ENCODE measurements at regions not wholly inside any gene's neighbourhood (a gene's known extent, or its start where the extent isn't known, plus 50 kb on each side); places are given as distances from the start of the nearest gene placed in this dataset.

DNA sequence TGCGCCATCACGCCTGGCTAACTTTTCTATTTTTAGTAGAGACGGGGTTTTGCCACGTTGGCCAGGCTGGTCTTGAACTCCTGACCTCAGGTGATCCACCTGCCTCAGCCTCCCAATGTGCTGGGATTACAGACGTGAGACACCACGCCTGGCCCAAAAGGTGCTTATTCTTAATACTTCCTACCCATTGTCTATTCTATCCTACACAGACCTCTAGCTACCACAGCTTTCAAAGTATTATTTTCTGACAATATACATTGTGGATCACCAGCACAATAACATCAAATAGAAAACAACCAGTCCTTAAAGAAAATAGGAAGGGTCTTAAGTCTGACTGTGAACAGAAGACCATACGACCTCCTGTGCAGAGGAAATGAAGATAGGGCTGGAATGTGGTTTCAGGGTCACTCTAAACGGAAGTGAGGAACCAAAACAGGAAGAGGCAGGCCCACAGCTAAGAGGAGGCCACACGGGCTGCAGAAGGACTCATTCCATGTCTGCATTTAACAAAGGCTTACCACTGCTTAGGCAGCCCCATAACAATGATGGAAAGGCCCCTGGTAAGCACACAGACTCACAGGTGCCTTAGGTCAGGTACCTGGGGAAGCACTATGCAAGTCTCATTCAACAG is 115.2 kb downstream of the ZFAND4 start:
- TF ChIP-seq, protein P1, sequence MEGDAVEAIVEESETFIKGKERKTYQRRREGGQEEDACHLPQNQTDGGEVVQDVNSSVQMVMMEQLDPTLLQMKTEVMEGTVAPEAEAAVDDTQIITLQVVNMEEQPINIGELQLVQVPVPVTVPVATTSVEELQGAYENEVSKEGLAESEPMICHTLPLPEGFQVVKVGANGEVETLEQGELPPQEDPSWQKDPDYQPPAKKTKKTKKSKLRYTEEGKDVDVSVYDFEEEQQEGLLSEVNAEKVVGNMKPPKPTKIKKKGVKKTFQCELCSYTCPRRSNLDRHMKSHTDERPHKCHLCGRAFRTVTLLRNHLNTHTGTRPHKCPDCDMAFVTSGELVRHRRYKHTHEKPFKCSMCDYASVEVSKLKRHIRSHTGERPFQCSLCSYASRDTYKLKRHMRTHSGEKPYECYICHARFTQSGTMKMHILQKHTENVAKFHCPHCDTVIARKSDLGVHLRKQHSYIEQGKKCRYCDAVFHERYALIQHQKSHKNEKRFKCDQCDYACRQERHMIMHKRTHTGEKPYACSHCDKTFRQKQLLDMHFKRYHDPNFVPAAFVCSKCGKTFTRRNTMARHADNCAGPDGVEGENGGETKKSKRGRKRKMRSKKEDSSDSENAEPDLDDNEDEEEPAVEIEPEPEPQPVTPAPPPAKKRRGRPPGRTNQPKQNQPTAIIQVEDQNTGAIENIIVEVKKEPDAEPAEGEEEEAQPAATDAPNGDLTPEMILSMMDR (IDR thresholded peaks at IDR 0.05 in 8 of 11, conservative IDR thresholded peaks at IDR 0.05 in 3 of 11), result no peak
- peak in 1 of 3 donors; percentile 68 for TF ChIP-seq POLR2AphosphoS5 (IDR thresholded peaks at IDR 0.05)
- TF ChIP-seq POLR2A (IDR thresholded peaks at IDR 0.05), result no peak

Data from spleen (tissue), 7 donors.